SHP77 treated with DMSO at 0.1 percent for 48 hours (cell line): ENCODE measurements at regions not wholly inside any gene's neighbourhood (a gene's known extent, or its start where the extent isn't known, plus 50 kb on each side); places are given as distances from the start of the nearest gene placed in this dataset.
"Not testable (repeated sequence)": the region's sequence is repeated elsewhere in the genome, so short reads cannot be mapped to it uniquely, and the experiment has no call there.

ENCODE experiments used
- DNase-seq: peaks from one replicate; lab custom pipeline; 2025; lab: John Stamatoyannopoulos, UW

GRCh38 chr13:90331974-90332373, 1015.5 kb upstream of the MIR17HG start:
- DNase-seq, result no peak

DNA sequence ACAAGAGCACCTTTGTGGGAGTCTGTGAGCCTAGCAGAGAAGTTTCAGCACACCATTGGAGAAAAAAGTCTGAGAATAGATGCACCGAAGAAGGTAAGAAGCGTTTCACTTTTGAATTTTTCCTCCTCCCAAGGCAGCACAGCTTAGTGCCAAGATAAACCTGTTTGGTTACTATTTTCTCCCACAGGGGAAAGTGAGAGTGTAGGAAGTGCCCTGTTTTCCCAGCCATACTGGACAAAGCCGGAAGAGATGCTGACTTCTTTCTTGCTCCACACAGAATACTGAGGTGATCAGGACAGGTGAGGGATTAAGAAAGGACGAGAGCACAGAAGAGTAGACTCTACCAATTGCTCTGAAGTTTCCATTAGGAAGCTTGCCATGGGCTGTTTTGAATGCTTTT, 1011.0 kb upstream of the MIR17HG start:
- DNase-seq, result no peak

DNA sequence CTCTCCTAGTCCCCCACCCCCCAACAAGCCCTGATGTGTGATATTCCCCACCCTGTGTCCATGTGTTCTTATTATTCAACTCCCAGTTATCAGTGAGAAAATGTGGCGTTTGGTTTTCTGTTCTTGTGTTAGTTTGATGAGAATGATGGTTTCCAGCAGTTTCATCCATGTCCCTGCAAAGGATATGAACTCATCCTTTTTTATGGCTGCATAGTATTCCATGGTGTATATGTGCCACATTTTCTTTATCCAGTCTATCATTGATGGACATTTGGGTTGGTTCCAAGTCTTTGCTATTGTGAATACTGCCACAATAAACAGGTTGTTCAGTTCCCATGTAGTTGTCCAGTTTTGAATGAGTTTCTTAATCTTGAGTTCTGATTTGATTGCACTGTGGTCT, 1006.1 kb upstream of the MIR17HG start:
- not testable (repeated sequence) for DNase-seq

GRCh38 chr13:90348477-90349136, 998.9 kb upstream of the MIR17HG start:
- DNase-seq, result not testable (repeated sequence)

DNA sequence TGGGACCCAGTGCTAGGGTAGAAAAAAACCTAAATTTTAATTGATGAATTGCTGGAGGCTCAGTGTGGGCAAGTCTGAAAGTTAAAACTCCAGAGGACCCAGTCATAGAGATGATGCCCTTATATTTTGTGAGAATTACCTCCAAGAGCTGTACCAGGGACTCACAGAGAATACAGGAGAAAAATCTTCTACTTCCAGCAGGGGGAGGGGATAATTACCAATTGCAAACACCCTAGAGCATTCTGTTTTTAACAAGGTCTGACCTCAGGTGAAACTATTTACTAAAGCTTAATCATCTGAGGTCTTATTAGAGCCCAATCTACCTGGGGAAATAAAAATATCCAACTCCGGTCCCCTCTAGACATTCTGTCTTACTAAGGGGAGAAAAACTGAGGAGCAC, 994.7 kb upstream of the MIR17HG start:
- DNase-seq, result no peak

- no peak for DNase-seq
These were observed 992.2 kb upstream of the MIR17HG start for GRCh38 chr13:90355162-90355751.

DNA sequence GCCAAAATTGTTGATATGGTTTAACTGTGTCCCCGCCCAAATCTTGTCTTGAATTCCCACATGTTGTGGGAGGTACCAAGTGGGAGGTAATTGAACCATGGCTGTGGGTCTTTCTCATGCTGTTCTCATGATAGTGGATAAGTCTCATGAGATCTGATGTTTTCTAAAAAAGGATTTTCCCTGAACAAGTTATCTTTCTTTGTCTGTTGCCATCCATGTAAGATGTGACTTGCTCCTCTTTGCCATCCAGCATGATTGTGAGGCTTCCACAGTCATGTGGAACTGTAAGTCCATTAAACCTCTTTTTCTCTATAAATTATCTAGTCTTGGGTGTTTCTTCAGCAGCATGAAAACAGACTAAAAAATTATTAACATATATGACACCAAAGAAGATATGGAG, 986.7 kb upstream of the MIR17HG start:
- DNase-seq, result no peak

GRCh38 chr13:90362707-90363106, 984.8 kb upstream of the MIR17HG start:
- no peak for DNase-seq

DNA sequence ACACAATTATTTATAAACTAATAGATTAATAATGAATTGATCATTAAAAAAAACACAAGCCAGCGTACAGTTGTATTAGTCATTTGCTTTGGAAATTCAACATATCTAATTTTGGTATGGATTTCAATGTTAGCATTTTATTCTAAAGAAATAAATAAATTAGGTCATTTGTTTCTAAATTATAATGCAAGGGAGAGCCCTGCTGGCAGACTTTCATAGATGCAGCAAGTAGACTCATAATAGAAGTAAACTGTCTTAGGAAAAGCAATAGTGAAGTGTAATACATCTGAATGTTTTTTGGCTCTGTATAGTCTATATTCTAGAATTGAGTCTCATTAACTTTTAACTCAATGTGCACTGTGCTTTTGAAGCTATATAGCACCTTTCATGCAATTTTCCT, 982.4 kb upstream of the MIR17HG start:
- DNase-seq, result no peak

DNA sequence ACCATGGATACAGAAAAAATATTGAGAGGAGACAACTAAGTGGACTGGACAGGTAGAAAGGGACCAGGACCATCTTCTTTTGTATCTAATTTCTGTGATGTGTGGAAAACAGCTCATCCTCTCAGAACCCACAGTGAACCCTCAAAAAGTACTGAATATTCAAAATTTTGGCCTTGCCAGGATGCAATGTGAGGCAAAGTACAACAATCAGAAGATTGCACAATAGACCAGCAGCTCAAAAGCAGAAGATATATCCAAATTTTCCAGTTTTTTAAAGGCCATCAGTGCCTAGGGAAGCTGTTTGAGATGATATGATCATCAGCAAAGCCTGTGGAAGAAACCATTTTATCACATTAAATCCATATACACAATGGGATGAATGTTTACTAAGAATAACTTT, 973.3 kb upstream of the MIR17HG start:
- DNase-seq, result no peak

DNA sequence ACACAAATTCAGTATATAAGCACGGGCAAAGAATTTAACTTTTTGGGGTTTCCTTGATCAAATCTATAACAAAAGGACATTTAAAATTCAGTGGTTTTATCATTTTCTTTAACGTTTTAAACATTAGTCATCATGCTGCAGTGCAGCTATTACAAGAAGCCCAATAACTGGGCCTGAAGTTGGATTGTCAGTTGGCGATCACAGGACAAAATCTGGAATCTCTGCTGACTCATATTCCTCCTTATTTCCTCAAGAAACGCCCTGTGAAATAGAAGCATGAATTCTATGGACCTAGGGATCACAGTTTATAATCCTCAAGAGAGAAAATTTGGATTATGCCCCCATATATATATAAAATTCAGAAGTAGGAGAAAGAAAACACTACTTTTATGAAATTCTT, 971.6 kb upstream of the MIR17HG start:
- no peak for DNase-seq

DNA sequence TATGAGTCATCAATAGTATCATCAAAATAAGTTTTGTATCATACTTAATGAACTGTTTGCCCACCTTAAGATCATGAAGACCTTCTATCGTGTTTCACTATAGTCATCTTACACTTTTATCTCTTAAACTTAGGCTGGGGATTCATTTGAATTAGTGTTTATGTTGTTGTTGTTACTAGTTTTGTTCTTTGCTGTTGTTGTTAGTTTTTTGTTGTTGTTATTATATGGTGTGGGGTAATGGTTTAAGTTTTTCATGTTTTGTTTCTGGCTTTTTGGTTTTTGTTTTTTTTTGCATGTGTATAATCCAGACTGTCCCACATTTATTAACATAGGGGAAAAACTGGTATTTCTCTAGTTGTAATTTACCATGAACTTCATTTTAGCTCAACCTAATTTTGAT, 965.1 kb upstream of the MIR17HG start:
- no peak for DNase-seq

GRCh38 chr13:90385781-90386489, 961.6 kb upstream of the MIR17HG start:
- no peak for DNase-seq

GRCh38 chr13:90388887-90389452, 958.5 kb upstream of the MIR17HG start:
- DNase-seq, result no peak

- DNase-seq, result no peak
These were observed 958.0 kb upstream of the MIR17HG start for GRCh38 chr13:90389537-90389936.

DNA sequence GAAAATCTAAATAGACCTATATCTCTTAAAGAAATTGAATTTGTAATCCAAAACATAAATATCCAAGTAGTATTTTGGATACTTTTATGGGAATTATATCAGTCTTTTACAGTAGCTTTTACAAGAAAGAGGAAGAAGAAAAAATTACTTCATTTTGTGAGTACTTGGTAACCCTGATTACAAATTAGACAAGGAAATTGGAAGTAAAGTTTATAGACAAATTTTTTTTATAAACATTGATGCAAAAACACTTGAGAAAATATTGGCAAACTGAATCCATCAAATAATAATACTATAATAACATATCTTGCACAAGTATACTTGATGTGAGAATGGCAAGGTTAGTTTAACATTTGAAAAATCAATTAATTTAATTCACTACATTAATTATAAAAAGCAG, 954.1 kb upstream of the MIR17HG start:
- DNase-seq, result no peak

- no peak for DNase-seq
These were observed 952.1 kb upstream of the MIR17HG start for GRCh38 chr13:90395348-90395747.

GRCh38 chr13:90395846-90396245, 951.6 kb upstream of the MIR17HG start:
- no peak for DNase-seq

- no peak for DNase-seq
These were observed 951.2 kb upstream of the MIR17HG start for GRCh38 chr13:90396266-90396665.

DNA sequence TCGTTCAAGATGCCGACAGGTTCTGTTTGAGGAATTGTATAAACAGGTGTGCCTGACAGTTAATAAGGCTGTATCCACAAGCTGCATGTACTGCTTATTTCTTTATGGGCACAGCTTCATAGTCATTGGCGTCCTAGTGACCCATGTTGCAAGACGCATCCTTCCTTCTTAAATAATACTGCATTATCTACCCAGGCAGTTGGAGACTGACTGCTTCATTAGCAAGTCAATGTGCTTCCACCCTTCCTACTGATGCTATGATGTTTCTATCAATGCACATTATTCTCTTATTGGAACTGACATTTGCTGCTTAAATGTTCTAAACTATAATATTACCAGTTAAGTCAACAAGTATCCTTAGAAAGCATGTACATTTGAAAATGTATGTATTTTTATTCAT, 950.0 kb upstream of the MIR17HG start:
- DNase-seq, result no peak

DNA sequence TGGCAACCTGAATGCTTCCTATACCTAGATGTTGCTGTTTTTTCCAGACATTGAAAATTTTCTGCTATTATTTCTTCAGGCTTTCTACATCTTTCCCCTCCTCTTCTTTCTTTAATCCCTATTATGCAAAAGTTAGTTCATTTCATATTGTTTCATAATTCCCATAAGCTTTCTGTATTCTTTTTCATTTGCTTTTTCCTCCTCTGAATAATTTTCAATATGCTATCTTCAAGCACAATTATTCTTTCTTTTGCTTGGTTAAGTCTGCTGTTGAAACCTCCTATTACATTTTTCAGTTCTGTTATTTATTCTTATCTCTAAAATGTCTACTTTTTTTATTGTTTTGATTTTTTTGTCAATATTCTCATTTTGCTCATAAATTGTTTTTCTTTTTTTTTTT, 947.1 kb upstream of the MIR17HG start:
- no peak for DNase-seq

DNA sequence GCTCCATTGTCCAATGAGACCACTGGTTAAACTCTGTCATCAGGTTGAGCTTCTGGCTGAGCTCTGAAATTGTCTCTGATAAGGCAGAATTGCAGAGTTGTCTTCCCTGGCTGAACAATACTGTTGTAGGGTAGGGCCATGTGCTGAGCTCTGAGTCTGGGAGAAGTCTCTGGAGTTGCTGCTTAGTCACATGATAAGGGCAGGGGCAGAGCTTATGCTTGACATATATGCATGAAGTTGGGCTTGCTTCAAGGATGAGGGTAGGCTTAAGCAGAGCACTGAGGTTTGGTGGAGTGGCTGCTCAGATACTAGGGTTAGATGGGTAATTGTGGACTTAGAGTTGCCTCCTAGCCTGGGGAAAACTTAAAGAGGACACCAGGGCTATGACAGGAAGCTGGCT, 946.3 kb upstream of the MIR17HG start:
- no peak for DNase-seq

GRCh38 chr13:90402102-90402501, 945.4 kb upstream of the MIR17HG start:
- no peak for DNase-seq
